Body of pancreas (tissue), 4 donors: ENCODE measurements at regions not wholly inside any gene's neighbourhood (a gene's known extent, or its start where the extent isn't known, plus 50 kb on each side); places are given as distances from the start of the nearest gene placed in this dataset.

ENCODE experiments used
- ATAC-seq: fragments of 150-250 bp; one replicate; pipeline ENCODE4 v1.9.1; 2016
- DNase-seq, 4 donors: peaks; one replicate each; pipeline ENCODE4 v3.0.0-alpha.2; 2019
- H3K27ac ChIP-seq, 4 donors: fragments of 200-600 bp; sonication (generic); 1 replicate in 3 of 4; 2 replicates in 1 of 4; pipeline versions ENCODE4 v1.5.1 to v1.6.1; 2016 to 2019; ENCODE audit warnings: mild to moderate bottlenecking in 1 of 4, mixed read lengths in 1 of 4, moderate library complexity in 1 of 4
- H3K27me3 ChIP-seq, 2 donors: fragments of 200-600 bp; sonication (generic); one replicate each; pipeline ENCODE4 v1.6.0; 2016; ENCODE audit warnings: mild to moderate bottlenecking in 1 of 2
- H3K36me3 ChIP-seq, 2 donors: fragments of 200-600 bp; sonication (generic); replicated peaks in 1 of 2; 2 replicates each; pipeline ENCODE4 v1.5.1; 2016; ENCODE audit warnings: low read depth in 2 of 2; ENCODE audit not compliant: insufficient read depth in 1 of 2
- H3K4me1 ChIP-seq: fragments of 200-600 bp; sonication (generic); one replicate; pipeline ENCODE4 v1.6.0; 2016
- H3K4me3 ChIP-seq, 2 donors: fragments of 200-600 bp; sonication (generic); 1 replicate in 1 of 2; 2 replicates in 1 of 2; pipeline ENCODE4 v1.5.1; 2016 to 2019
- H3K9me3 ChIP-seq, 3 donors: fragments of 200-600 bp; sonication (generic); 1 replicate in 2 of 3; 2 replicates in 1 of 3; pipeline ENCODE4 v1.5.1; 2016
- CTCF ChIP-seq, 7 experiments: fragments of 450-650 bp in 4 of 7; fragments of 200-600 bp in 3 of 7; sonication (generic) in 3 of 7; IDR thresholded peaks; one replicate each; pipeline ENCODE4 v1.5.1; 2016 to 2019; ENCODE audit warnings: antibody characterized with exemption in 7 of 7
- POLR2A ChIP-seq, 3 donors: fragments of 450-650 bp; IDR thresholded peaks; one replicate each; pipeline ENCODE4 v1.6.1; 2016; ENCODE audit warnings: antibody characterized with exemption in 3 of 3, mild to moderate bottlenecking in 2 of 3
- WGBS, 2 donors: methylation state at CpG; one replicate each; pipeline ENCODE4 v1.1.5; 2017; 5-methylcytosine and 5-hydroxymethylcytosine counted together
- intact Hi-C: fragments of 100-400 bp; cut with DNase I; formaldehyde crosslinking; loops from one replicate; pipeline ENCODE4 v1.15.1; 2023

DNA sequence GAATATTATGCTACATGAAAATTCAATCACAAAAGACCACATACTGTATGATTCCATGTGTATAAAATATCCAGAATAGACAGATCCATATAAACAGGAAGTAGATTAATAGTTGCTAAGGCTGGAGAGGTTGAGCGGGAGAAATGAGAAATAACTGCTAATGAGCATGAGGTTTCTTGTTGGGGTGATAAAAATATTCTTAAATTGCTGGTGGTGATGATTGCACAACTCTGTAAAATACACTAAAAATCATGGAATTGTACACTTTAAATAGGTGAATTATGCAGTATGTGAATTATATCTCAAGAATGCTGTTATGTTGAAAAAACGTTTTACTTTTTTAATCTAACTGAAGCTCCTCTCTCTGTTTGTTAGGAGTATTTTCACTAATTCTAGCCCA is 101.8 kb upstream of the CREB1 start:
- no peaks in the 10 kb centered on the region for H3K36me3 ChIP-seq
- intact Hi-C loops = no loop called here
- ATAC-seq (no peak), DNase-seq (no peak)
- 57 to 62% methylated on average over 2 of the region's 2 CpGs for WGBS, 2 donors
- TF ChIP-seq POLR2A (IDR thresholded peaks at IDR 0.05) (no peak), CTCF (IDR thresholded peaks at IDR 0.05) (no peak)
- no peaks in the 10 kb centered on the region for H3K27me3 ChIP-seq
- H3K4me3 ChIP-seq = no peak overlapping the region
- no peaks in the 10 kb centered on the region for H3K9me3 ChIP-seq
- no peak overlapping the region for H3K27ac ChIP-seq
- no peaks in the 10 kb centered on the region for H3K4me1 ChIP-seq

GRCh38 chr2:207428573-207428972 is 101.2 kb upstream of the CREB1 start:
- Histone ChIP-seq H3K4me1 (no peaks in the 10 kb centered on the region), H3K36me3 (no peaks in the 10 kb centered on the region), H3K4me3 (no peak overlapping the region), H3K9me3 (no peaks in the 10 kb centered on the region), H3K27ac (no peak overlapping the region), H3K27me3 (no peaks in the 10 kb centered on the region)
- intact Hi-C loops = no loop called here
- no peak for TF ChIP-seq POLR2A (IDR thresholded peaks at IDR 0.05)
- no peak for TF ChIP-seq CTCF (IDR thresholded peaks at IDR 0.05)
- ATAC-seq (no peak), DNase-seq (no peak)
- 91 to 100% methylated on average over 1 of the region's 1 CpG for WGBS, 2 donors

GRCh38 chr2:207432453-207432852 is 97.3 kb upstream of the CREB1 start:
- H3K4me3 ChIP-seq = no peak overlapping the region
- H3K4me1 ChIP-seq = no peaks in the 10 kb centered on the region
- 45 to 65% methylated on average over 3 of the region's 3 CpGs for WGBS, 2 donors
- H3K9me3 ChIP-seq = no peaks in the 10 kb centered on the region
- H3K27ac ChIP-seq = no peak overlapping the region
- ATAC-seq (no peak), DNase-seq (no peak)
- no peaks in the 10 kb centered on the region for H3K27me3 ChIP-seq
- intact Hi-C loops = no loop called here
- no peak for TF ChIP-seq POLR2A (IDR thresholded peaks at IDR 0.05)
- TF ChIP-seq CTCF (IDR thresholded peaks at IDR 0.05) = no peak
- no peaks in the 10 kb centered on the region for H3K36me3 ChIP-seq

DNA sequence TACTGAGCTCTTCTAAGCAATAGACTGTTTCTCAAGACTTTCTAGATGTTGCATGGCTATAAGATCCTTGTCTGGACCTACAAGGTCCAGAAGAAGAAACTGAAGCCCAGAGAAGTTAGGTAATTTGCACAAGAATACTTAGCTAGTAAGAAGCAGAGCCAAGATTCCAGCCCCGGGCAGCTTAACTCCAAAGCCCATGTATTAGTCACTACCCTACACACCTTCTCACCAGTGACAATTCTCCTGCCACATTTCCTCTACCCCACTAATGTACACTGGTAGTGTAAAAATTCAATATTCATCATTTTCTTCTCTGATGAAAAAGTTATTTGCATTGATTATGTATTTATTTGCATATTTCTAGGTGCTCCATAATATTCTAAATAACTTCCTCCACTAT is 95.5 kb upstream of the CREB1 start:
- intact Hi-C loops = no loop called here

More for the DNA sequence above, 95.5 kb upstream of the CREB1 start:
- H3K27me3 ChIP-seq = no peaks in the 10 kb centered on the region
- no peaks in the 10 kb centered on the region for H3K9me3 ChIP-seq
- no peak overlapping the region for H3K27ac ChIP-seq
- ATAC-seq (no peak), DNase-seq (no peak)
- no peaks in the 10 kb centered on the region for H3K36me3 ChIP-seq
- 80 to 84% methylated on average over 1 of the region's 1 CpG for WGBS, 2 donors
- TF ChIP-seq CTCF (IDR thresholded peaks at IDR 0.05) (no peak), POLR2A (IDR thresholded peaks at IDR 0.05) (no peak)
- H3K4me1 ChIP-seq = no peaks in the 10 kb centered on the region
- H3K4me3 ChIP-seq = no peak overlapping the region
